Spinal cord (tissue), 9 donors: ENCODE measurements at regions not wholly inside any gene's neighbourhood (a gene's known extent, or its start where the extent isn't known, plus 50 kb on each side); places are given as distances from the start of the nearest gene placed in this dataset.
"Not testable (repeated sequence)": the region's sequence is repeated elsewhere in the genome, so short reads cannot be mapped to it uniquely, and the experiment has no call there.

ENCODE experiments used
- DNase-seq, 6 donors: peaks; one replicate each; pipeline versions ENCODE4 v3.0.0 to v3.0.0-alpha.2; 2013 to 2015; ENCODE audit warnings: low spot score in 6 of 6, low read depth in 4 of 6
- H3K27ac ChIP-seq: one replicate; pipeline ENCODE4 v1.5.1; 2013; ENCODE audit warnings: low read depth, low read length, control low read depth
- H3K27me3 ChIP-seq: one replicate; pipeline ENCODE4 v1.6.1; 2013; ENCODE audit warnings: low read length; ENCODE audit not compliant: control insufficient read depth, insufficient read depth
- H3K36me3 ChIP-seq: one replicate; pipeline ENCODE4 v1.6.1; 2013; ENCODE audit warnings: low read length; ENCODE audit not compliant: control insufficient read depth, insufficient read depth
- H3K4me1 ChIP-seq: one replicate; pipeline ENCODE4 v1.6.1; 2013; ENCODE audit warnings: low read length; ENCODE audit not compliant: control insufficient read depth, insufficient read depth
- H3K4me3 ChIP-seq: one replicate; pipeline ENCODE4 v1.5.1; 2013; ENCODE audit warnings: low read depth, low read length, control low read depth
- H3K9me3 ChIP-seq: one replicate; pipeline ENCODE4 v1.6.1; 2013; ENCODE audit warnings: low read length; ENCODE audit not compliant: control insufficient read depth, insufficient read depth
- WGBS: methylation state at CpG from one replicate; pipeline ENCODE4 v1.1.5; 2013; ENCODE audit warnings: missing lambda C conversion rate; ENCODE audit not compliant: insufficient coverage; 5-methylcytosine and 5-hydroxymethylcytosine counted together
- donor health status: healthy.

DNA sequence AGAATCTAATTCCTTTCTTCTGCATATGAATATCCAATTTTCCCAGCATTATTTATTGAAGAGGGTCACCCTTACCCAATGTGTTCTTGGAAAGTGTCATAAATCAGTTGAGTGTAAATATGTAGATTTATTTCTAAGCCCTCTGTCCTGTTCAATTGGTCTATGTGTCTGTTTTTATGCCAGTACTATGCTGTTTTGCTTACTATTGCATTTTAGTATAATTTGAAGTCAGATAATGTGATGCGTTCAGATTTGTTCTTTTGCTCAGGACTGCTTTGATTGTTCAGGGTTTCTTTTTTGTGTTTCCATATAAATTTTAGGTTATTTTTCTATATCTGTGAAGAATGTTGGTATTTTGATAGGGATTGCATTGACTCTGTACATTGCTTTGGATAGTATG is 420.4 kb upstream of the MIS18BP1 start:
- Histone ChIP-seq H3K36me3 (no peaks in the 10 kb centered on the region), H3K27ac (no peak overlapping the region), H3K4me3 (no peak overlapping the region), H3K9me3 (no peaks in the 10 kb centered on the region), H3K4me1 (no peaks in the 10 kb centered on the region), H3K27me3 (no peaks in the 10 kb centered on the region)
- no peak for DNase-seq
- WGBS = no CpG with 5 or more reads among the region's 1 CpG

DNA sequence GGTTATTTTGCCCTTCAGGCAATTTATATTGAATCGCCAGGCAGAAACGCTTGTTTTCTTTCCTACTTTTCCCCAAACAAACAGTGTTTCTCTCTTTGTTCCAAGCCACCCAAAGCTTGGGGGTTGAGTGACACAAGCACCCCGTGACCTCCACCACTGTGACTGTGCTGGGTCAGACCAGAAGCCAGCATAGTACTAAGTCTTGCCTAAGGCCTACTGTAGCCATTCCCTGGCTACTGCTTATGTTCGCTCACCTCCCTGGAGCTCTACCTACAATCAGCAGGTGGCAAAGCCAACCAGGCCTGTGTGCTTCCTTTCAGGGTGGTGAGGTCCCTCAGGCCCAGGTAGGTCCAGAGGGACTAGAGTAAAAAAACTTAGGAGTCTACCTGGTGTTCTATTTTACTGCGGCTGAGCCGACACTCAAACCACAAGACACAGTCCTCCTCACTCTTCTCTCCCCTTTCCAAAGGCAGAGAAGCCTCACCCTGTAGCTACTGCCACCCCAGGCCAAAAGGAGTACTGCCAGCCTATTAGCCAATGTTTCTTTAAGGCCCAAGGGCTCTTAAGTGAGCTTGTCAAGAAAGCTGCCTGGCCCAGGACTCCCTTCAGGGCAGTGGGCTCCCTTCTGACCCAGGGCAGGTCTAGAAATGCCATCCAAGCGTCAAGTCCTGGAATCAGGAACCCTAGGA is 411.8 kb upstream of the MIS18BP1 start:
- H3K36me3 ChIP-seq = no peaks in the 10 kb centered on the region
- peaks cover 5% of the 10 kb centered on the region for H3K9me3 ChIP-seq
- DNase-seq = no peak
- no peak overlapping the region for H3K27ac ChIP-seq
- H3K27me3 ChIP-seq = no peaks in the 10 kb centered on the region
- H3K4me1 ChIP-seq = no peaks in the 10 kb centered on the region
- no peak overlapping the region for H3K4me3 ChIP-seq
- WGBS = 87% methylated on average over 6 of the region's 7 CpGs

DNA sequence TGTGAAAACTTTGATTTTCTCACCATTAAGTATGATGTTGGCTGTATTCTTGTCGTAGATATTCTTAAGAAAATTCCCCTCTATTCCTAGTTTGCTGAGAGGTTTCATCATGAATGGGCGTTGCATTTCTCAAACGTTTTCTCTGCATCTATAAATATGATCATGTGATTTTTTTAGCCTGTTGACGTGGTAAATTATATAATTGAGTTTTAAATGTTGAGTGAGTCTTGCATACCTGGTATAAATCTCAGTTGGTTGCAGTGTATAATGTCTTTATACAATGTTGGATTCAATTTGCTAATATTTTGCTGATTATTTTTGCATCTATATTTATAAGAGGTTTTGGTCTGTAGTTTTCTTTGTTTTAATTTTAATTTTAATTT is 405.9 kb upstream of the MIS18BP1 start:
- no peak overlapping the region for H3K4me3 ChIP-seq
- H3K27ac ChIP-seq = no peak overlapping the region
- no peak for DNase-seq
- no CpG with 5 or more reads among the region's 4 CpGs for WGBS
- H3K4me1 ChIP-seq = no peaks in the 10 kb centered on the region
- H3K27me3 ChIP-seq = no peaks in the 10 kb centered on the region
- peaks cover 4% of the 10 kb centered on the region for H3K9me3 ChIP-seq
- no peaks in the 10 kb centered on the region for H3K36me3 ChIP-seq

DNA sequence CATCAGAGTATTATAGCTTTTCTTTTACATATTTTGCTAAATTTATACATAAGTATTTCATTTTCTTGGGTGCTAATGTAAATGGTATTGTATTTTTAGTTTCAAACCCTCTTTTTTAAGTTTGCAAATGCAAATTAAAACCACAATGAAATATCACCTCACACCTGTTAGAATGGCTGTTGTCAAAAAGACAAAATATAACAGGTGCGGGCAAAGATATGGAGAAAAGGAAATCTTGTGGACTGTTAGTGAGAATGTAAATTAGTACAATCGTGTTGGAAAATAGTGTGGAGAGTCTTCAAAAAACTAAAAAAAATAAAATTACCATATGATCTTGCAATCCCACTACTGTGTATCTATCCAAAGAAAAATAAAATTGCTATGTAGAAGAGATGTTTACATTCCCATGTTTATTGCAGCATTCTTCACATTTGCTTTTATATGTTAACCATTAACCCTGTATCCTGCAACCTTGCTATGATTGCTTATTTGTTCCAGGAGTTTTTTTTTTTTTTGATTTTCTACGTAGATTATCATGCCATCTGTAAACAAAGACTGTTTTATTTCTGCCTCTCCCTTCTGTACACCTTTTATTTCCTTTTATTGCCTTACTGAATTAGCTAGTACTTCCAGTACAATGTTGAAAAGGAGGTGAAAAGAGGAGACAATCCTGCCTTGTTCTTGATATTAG is 405.4 kb upstream of the MIS18BP1 start:
- H3K9me3 ChIP-seq = peaks cover 4% of the 10 kb centered on the region
- no peaks in the 10 kb centered on the region for H3K36me3 ChIP-seq
- H3K4me1 ChIP-seq = no peaks in the 10 kb centered on the region
- H3K27me3 ChIP-seq = no peaks in the 10 kb centered on the region
- no peak overlapping the region for H3K4me3 ChIP-seq
- no peak overlapping the region for H3K27ac ChIP-seq
- WGBS = no CpG with 5 or more reads among the region's 3 CpGs
- no peak for DNase-seq

DNA sequence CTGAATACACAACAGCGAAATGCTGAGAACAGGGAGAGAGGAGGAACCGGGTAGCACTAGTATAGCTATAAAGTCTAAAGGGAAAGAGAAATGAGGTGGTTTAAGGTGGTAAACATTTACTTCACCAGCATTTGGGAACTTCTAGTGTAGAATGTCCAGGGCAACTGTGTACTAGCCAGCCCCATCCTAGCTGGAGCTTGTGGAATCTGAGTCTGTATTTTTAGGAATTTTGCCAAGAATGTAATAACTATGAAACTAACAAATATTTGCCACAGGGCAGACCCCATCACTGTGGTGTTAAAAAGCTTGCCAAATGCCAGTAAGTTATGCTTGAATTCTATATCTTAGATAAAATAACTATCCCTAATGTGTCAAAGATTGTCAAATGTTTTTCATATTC is 398.9 kb upstream of the MIS18BP1 start:
- no peaks in the 10 kb centered on the region for H3K27me3 ChIP-seq

DNA sequence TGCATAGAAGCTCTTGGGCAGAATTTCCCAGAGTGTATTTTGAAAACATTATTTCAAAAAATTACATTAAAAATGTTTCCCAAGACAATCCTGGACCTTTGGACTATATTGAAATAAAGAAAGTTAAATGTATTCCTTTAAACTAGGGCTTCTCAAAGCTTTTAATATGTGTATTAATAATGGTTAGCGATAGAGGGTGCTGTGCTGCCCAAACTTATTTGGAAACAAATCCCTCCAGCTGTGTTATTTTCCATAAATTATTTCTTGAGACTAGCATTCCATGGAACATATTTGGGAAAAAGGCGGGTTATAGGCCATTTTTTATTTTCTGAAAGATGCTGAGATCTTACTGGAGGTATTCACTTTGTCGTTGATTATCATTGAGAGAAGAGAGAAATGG is 397.8 kb upstream of the MIS18BP1 start:
- Histone ChIP-seq H3K27me3 (no peaks in the 10 kb centered on the region), H3K9me3 (no peaks in the 10 kb centered on the region), H3K4me3 (no peak overlapping the region), H3K4me1 (no peaks in the 10 kb centered on the region), H3K36me3 (no peaks in the 10 kb centered on the region), H3K27ac (no peak overlapping the region)
- 80% methylated on average over 1 of the region's 3 CpGs for WGBS
- no peak for DNase-seq

More for the DNA sequence above, 398.9 kb upstream of the MIS18BP1 start:
- 83% methylated on average over 1 of the region's 2 CpGs for WGBS
- Histone ChIP-seq H3K27ac (no peak overlapping the region), H3K4me3 (no peak overlapping the region), H3K36me3 (no peaks in the 10 kb centered on the region), H3K9me3 (no peaks in the 10 kb centered on the region), H3K4me1 (no peaks in the 10 kb centered on the region)
- no peak for DNase-seq

DNA sequence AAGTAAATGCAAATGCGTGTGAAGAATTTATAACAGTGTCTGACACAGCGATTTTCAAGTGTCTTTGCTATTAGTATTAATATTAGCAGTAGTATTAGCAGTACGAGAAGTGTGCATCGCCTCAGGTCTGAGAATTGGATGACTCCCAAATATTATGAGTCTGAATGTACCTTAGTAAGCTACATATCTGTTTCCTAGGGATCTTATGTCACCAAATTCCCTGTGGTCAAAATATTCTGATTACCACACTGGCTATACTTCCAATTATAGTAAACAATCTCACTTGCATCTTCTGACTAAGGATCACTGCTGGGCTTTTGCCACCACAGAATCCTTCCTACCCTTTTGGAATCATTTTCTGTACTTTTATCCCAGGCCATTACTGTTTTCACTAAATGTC is 396.0 kb upstream of the MIS18BP1 start:
- Histone ChIP-seq H3K36me3 (no peaks in the 10 kb centered on the region), H3K4me1 (no peaks in the 10 kb centered on the region), H3K27ac (no peak overlapping the region), H3K4me3 (no peak overlapping the region), H3K27me3 (no peaks in the 10 kb centered on the region), H3K9me3 (no peaks in the 10 kb centered on the region)
- no CpG with 5 or more reads among the region's 4 CpGs for WGBS
- no peak for DNase-seq

DNA sequence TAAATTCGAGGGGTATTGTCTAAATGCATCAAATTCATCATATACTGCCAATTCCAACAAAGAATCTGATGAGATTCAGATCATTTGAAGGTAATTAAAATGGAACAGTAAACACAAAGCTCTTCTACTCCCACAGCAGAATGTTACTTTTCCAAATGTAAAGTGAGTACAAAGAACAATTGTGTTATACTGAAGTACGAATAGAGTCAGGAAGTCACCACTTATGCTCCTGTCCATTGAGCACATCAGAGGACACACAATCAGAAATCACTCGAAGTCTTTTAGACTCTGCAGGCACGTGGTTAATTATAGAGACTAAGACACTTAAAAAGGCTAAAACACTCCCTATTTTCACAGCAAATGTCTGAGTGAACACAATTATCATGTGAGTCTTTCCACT is 388.5 kb upstream of the MIS18BP1 start:
- Histone ChIP-seq H3K36me3 (no peaks in the 10 kb centered on the region), H3K27ac (no peak overlapping the region), H3K27me3 (no peaks in the 10 kb centered on the region), H3K4me1 (no peaks in the 10 kb centered on the region), H3K4me3 (no peak overlapping the region), H3K9me3 (no peaks in the 10 kb centered on the region)
- no peak for DNase-seq
- no CpG with 5 or more reads among the region's 4 CpGs for WGBS

DNA sequence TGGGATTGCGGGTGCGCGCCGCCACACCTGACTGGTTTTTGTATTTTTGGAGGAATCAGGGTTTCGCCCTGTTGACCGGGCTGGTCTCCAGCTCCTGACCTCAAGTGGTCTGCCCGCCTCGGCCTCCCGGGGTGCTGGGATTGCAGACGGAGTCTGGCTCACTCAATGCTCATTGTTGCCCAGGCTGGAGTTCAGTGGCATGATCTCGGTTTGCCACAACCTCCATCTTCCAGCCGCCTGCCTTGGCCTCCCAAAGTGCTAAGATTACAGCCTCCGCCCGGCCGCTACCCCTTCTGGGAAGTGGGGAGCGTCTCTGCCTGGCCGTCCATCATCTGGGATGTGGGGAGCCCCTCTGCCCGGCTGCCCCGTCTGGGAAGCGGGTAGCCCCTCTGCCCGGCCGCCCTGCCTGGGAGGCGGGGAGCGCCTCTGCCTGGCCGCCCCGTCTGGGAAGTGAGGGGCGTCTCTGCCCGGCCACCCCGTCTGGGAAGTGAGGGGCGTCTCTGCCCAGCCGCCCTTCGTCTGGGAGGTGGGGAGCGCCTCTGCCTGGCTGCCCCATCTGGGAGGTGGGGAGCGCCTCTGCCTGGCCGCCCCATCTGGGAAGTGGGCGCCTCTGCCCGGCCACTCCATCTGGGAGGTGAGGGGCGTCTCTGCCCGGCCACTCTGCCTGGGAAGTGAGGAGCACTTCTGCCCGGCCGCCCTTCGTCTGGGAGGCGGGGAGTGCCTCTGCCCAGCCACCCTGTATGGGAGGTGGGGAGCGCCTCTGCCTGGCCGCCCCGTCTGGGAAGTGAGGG is 381.8 kb upstream of the MIS18BP1 start:
- H3K27ac ChIP-seq, H3K27me3 ChIP-seq, H3K4me1 ChIP-seq, DNase-seq, H3K9me3 ChIP-seq, H3K4me3 ChIP-seq, H3K36me3 ChIP-seq: not testable (repeated sequence)
- 96% methylated on average over 41 of the region's 46 CpGs for WGBS
